Liver (tissue), 3 donors: ENCODE measurements at regions not wholly inside any gene's neighbourhood (a gene's known extent, or its start where the extent isn't known, plus 50 kb on each side); places are given as distances from the start of the nearest gene placed in this dataset.

Experiments used
- CTCF ChIP-seq: fragments of 150-350 bp; IDR thresholded peaks from 2 replicates; pipeline ENCODE4 v1.5.1; 2017; ENCODE audit warnings: improper control_type of control experiment, low read depth, low read length; ENCODE audit not compliant: missing input control
- EGR1 ChIP-seq, 2 donors: IDR thresholded peaks; 2 replicates each; pipeline ENCODE4 v1.6.1; 2016 to 2018; ENCODE audit warnings: antibody characterized with exemption in 2 of 2, low read depth in 2 of 2
- GABPA ChIP-seq, 2 donors: IDR thresholded peaks in 1 of 2; conservative IDR thresholded peaks in 1 of 2; 2 replicates each; pipeline ENCODE4 v1.6.1; 2016; ENCODE audit warnings: antibody characterized with exemption in 2 of 2, mild to moderate bottlenecking in 1 of 2, moderate library complexity in 1 of 2
- JUND ChIP-seq, 2 donors: IDR thresholded peaks; 2 replicates each; pipeline ENCODE4 v1.6.1; 2016; ENCODE audit warnings: antibody characterized with exemption in 2 of 2
- MAX ChIP-seq: IDR thresholded peaks from 2 replicates; pipeline ENCODE4 v1.6.1; 2016; ENCODE audit warnings: antibody characterized with exemption
- NR2F2 ChIP-seq: IDR thresholded peaks from 2 replicates; pipeline ENCODE4 v1.6.1; 2016; ENCODE audit warnings: antibody characterized with exemption
- RAD21 ChIP-seq, 2 donors: IDR thresholded peaks; 2 replicates each; pipeline ENCODE4 v1.6.1; 2016; ENCODE audit warnings: antibody characterized with exemption in 2 of 2, mild to moderate bottlenecking in 2 of 2
- REST ChIP-seq: IDR thresholded peaks from 2 replicates; pipeline ENCODE4 v1.6.1; 2016; ENCODE audit warnings: antibody characterized with exemption, mild to moderate bottlenecking
- RXRA ChIP-seq, 2 donors: IDR thresholded peaks; 2 replicates each; pipeline ENCODE4 v1.6.1; 2017 to 2018; ENCODE audit warnings: antibody characterized with exemption in 2 of 2, mild to moderate bottlenecking in 1 of 2
- SP1 ChIP-seq: IDR thresholded peaks from 2 replicates; pipeline ENCODE4 v1.6.1; 2018; ENCODE audit warnings: antibody characterized with exemption, mild to moderate bottlenecking
- TAF1 ChIP-seq: conservative IDR thresholded peaks from 2 replicates; pipeline ENCODE4 v1.6.1; 2016; ENCODE audit warnings: antibody characterized with exemption, mild to moderate bottlenecking
- YY1 ChIP-seq: IDR thresholded peaks from 2 replicates; pipeline ENCODE4 v1.6.1; 2016; ENCODE audit warnings: antibody characterized with exemption, mild to moderate bottlenecking
- ZBTB33 ChIP-seq: IDR thresholded peaks from 2 replicates; pipeline ENCODE4 v1.6.1; 2016; ENCODE audit warnings: antibody characterized with exemption
- donor health status: healthy.
- donor health status: healthy.

- TF ChIP-seq MAX (no peak), CTCF (no peak), RAD21 (IDR thresholded peaks at IDR 0.05) (no peak), TAF1 (no peak), REST (no peak), YY1 (no peak), ZBTB33 (no peak), GABPA (IDR thresholded peaks at IDR 0.05 in 1 of 2, conservative IDR thresholded peaks at IDR 0.05 in 1 of 2) (no peak), NR2F2 (no peak), JUND (IDR thresholded peaks at IDR 0.05) (no peak), SP1 (no peak), EGR1 (IDR thresholded peaks at IDR 0.05; ENCODE audit: low read depth in 2 of 2) (no peak), RXRA (IDR thresholded peaks at IDR 0.05) (no peak)
Measured at GRCh38 chr14:89619596-89619995, 202.6 kb upstream of the FOXN3 start.
